ENCODE measurements at regions not wholly inside any gene's neighbourhood (a gene's known extent, or its start where the extent isn't known, plus 50 kb on each side); places are given as distances from the start of the nearest gene placed in this dataset.

DNA sequence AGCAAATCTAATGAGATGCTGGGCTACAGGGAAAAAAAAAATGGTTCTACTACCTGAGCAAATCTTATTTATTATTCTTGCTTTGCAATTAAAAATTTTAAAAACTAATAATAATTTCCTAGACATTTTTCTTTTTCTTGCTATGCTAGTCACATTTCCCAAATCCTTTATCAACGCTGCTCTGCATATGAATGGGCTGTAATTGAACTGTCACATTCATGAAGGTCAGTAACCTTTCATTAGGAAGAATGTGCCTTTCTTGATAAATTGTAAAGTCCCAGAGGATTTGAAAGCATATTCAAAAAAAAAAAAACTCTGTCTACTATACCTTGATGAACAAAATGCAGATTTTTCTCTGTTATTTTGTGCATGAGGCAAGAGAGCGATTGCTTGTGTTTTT is 538.7 kb upstream of the ID4 start:
- Mint-ChIP-seq H3K9me3 (peaks cover 4% of the 10 kb centered on the region), H3K4me3 (no peak overlapping the region)
- no peak for TF ChIP-seq CTCF (IDR thresholded peaks at IDR 0.05; ENCODE audit: unreplicated experiment)

DNA sequence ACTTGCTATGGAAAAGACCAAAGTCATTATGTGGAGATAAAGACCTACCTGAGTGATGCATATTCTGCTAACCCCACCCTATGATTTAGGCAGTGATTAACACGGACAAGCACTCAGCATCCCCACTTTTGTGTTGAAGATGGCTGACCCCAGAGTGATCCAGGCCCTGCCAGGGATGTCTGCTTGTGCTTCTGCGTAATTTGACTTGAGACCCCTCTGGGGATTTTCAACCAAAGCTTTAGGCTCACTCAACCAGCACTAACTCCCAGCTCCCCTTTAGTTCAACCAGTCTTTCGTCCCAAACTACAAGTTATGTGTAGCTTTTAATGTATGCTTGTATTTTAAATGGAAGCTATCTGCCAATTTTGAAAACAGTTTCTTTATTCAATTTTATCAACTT is 538.0 kb upstream of the ID4 start:
- no peak for TF ChIP-seq CTCF (IDR thresholded peaks at IDR 0.05; ENCODE audit: unreplicated experiment)
- Mint-ChIP-seq H3K27ac (no peak overlapping the region), H3K27me3 (ENCODE audit: low read depth) (no peaks in the 10 kb centered on the region), H3K4me1 (peaks cover 19% of the 10 kb centered on the region), H3K4me3 (no peak overlapping the region), H3K36me3 (no peaks in the 10 kb centered on the region), H3K9me3 (peaks cover 4% of the 10 kb centered on the region)
- no peak for DNase-seq (ENCODE audit: low spot score in 2 of 2, unreplicated experiment in 2 of 2)

More for the DNA sequence above, 538.7 kb upstream of the ID4 start:
- no peak overlapping the region for H3K27ac Mint-ChIP-seq
- no peaks in the 10 kb centered on the region for H3K27me3 Mint-ChIP-seq (ENCODE audit: low read depth)
- H3K4me1 Mint-ChIP-seq = peaks cover 19% of the 10 kb centered on the region
- H3K36me3 Mint-ChIP-seq = no peaks in the 10 kb centered on the region
- no peak for DNase-seq (ENCODE audit: low spot score in 2 of 2, unreplicated experiment in 2 of 2)

- Mint-ChIP-seq H3K27me3 (ENCODE audit: low read depth) (no peaks in the 10 kb centered on the region), H3K4me3 (no peak overlapping the region)
Observed at GRCh38 chr6:19301980-19302379, 535.2 kb upstream of the ID4 start.

DNA sequence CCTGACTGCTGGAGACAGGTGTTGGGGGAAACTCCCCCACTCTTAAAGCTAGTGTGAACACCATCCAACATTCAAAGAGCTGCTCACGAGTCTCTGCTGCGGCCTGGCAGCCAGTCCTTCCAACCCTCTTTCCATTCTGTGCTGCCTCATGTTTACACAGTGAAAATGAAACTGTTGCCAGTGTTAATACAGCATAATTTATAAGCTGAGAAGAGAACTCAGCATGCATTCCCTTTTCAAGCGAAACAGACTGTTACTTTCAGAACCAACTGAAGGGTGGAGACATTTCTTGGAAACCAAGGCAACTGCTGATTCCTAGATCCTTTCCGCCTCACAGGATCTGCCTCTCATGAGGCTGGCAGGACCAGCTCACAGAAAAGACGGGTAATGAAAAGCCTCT is 533.8 kb upstream of the ID4 start:
- no peak for DNase-seq (ENCODE audit: low spot score in 2 of 2, unreplicated experiment in 2 of 2)
- Mint-ChIP-seq H3K4me1 (peaks cover 6% of the 10 kb centered on the region), H3K36me3 (no peaks in the 10 kb centered on the region), H3K27ac (no peak overlapping the region), H3K4me3 (no peak overlapping the region), H3K27me3 (ENCODE audit: low read depth) (no peaks in the 10 kb centered on the region), H3K9me3 (no peaks in the 10 kb centered on the region)
- TF ChIP-seq CTCF (IDR thresholded peaks at IDR 0.05; ENCODE audit: unreplicated experiment) = no peak

More at GRCh38 chr6:19301980-19302379, 535.2 kb upstream of the ID4 start:
- no peak overlapping the region for H3K27ac Mint-ChIP-seq
- H3K9me3 Mint-ChIP-seq = no peaks in the 10 kb centered on the region
- H3K36me3 Mint-ChIP-seq = no peaks in the 10 kb centered on the region
- no peak for DNase-seq (ENCODE audit: low spot score in 2 of 2, unreplicated experiment in 2 of 2)
- H3K4me1 Mint-ChIP-seq = peaks cover 11% of the 10 kb centered on the region
- TF ChIP-seq CTCF (IDR thresholded peaks at IDR 0.05; ENCODE audit: unreplicated experiment) = no peak

DNA sequence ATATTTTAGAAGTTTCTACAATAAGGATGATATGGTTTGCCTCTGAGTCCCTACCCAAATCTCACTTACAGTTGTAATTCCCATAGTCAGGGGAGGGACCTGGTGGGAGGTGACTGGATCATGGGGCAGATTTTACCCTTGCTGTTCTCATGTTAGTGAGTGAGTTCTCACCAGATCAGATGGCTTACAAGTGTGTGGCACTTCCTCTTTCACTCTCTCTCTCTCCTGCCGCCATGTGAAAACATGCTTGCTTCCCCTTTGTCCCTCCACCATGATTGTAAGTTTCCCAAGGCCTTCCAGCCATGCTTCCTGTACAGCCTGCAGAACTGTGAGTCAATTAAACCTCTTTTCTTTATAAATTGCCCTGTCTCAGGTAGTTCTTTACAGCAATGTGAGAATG is 527.5 kb upstream of the ID4 start:
- Mint-ChIP-seq H3K36me3 (no peaks in the 10 kb centered on the region), H3K4me3 (no peak overlapping the region), H3K27me3 (ENCODE audit: low read depth) (no peaks in the 10 kb centered on the region), H3K9me3 (peaks cover 16% of the 10 kb centered on the region), H3K27ac (no peak overlapping the region), H3K4me1 (peaks cover 8% of the 10 kb centered on the region)
- DNase-seq (ENCODE audit: low spot score in 2 of 2, unreplicated experiment in 2 of 2) = no peak
- TF ChIP-seq CTCF (IDR thresholded peaks at IDR 0.05; ENCODE audit: unreplicated experiment) = no peak

GRCh38 chr6:19311786-19312185 is 525.4 kb upstream of the ID4 start:
- DNase-seq (ENCODE audit: low spot score in 2 of 2, unreplicated experiment in 2 of 2) = no peak
- Mint-ChIP-seq H3K4me3 (no peak overlapping the region), H3K27ac (no peak overlapping the region), H3K9me3 (peaks cover 20% of the 10 kb centered on the region), H3K27me3 (ENCODE audit: low read depth) (no peaks in the 10 kb centered on the region), H3K36me3 (no peaks in the 10 kb centered on the region), H3K4me1 (peaks cover 8% of the 10 kb centered on the region)
- no peak for TF ChIP-seq CTCF (IDR thresholded peaks at IDR 0.05; ENCODE audit: unreplicated experiment)
